ENCODE measurements at regions not wholly inside any gene's neighbourhood (a gene's known extent, or its start where the extent isn't known, plus 50 kb on each side); places are given as distances from the start of the nearest gene placed in this dataset.

- TF ChIP-seq CTCF (conservative IDR thresholded peaks at IDR 0.05) (no peak), EZH2 (IDR thresholded peaks at IDR 0.05; ENCODE audit: low read depth) (no peak)
Measured at GRCh38 chr21:22584308-22584707, 1586.1 kb downstream of the NCAM2 start.
